ENCODE measurements at regions not wholly inside any gene's neighbourhood (a gene's known extent, or its start where the extent isn't known, plus 50 kb on each side); places are given as distances from the start of the nearest gene placed in this dataset.
"Not testable (repeated sequence)": the region's sequence is repeated elsewhere in the genome, so short reads cannot be mapped to it uniquely, and the experiment has no call there.

DNA sequence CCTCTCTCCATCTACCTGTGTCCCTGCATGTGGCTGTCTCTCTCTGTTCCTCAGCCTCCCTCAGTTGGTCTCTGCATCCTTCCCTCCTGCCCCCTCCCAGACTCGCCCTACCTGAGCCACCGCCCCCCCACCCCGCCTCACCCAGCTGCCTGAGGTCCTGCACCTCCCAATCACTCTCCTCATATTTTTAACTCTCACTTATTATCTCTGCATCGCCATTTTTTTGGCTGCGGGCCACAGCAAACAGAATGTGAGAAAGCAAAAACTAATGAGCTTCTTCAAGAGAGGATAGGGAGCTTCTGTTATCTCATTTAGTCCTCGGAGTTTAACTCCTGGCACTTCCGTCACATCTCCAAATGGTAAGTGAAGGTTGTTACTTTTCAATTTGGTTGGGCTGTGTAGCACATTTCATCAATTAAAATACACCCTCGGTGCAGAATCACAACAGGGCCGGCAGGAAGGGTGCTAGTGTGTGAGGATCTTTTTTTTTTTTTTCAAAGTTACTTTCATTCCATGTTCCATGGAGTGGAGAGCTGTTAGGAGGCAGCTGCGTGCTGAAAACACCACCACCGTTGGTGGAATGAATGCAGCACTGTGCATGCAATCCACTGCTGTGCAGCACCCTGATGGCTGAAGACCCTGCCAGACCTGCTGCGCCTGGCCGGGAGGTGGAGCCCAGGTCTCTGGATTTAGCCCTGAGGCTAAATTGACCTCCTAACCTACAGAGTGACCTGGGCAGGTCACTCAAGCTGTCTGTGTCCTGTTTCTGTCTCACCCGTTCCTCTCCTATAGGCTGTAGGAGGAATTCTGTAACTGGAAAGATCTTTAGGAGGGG lies 157.2 kb upstream of the NFIA start:
- no peak overlapping the region for H3K4me3 ChIP-seq (ENCODE audit: low read length)
- DNase-seq (ENCODE audit: low read depth, low spot score): no peak

GRCh38 chr1:60924165-60924564 lies 158.2 kb upstream of the NFIA start:
- no peak for DNase-seq (ENCODE audit: low read depth, low spot score)
- no peak overlapping the region for H3K4me3 ChIP-seq (ENCODE audit: low read length)

DNA sequence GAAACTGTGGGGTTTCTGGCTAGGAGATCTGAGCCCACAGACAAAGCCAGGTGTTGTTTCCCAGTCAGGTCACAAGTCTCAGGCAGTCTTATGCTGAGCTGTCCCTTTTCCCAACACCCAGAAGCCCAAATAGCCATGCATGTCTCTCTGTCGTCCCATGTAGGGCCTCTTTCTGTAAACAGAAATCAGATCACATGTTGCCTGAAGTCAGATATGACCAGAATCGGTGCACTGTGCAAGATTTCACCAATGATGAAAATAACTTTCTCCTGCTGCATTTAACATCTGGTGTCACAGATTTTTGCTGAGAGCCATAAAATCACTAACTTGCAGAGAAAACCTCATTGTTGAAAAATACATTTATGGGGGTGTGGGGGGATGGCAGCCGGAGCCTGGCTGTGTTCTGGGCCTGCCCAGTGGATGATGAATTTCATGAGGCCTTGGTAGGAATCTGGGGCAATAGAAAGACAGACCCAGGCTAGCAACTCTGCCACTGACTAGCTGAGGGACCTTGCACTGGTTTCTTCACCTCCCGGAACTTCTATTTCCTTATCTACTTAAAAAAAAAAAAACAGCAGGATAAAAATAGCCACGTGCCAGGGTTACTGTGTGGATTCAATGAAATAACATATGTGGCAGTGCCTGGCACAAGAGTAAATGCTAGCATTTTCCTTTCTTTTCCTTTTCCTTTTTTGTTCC lies 158.8 kb upstream of the NFIA start:
- no peak for DNase-seq (ENCODE audit: low read depth, low spot score)
- H3K4me3 ChIP-seq (ENCODE audit: low read length): no peak overlapping the region

- DNase-seq (ENCODE audit: low read depth, low spot score): no peak
- H3K4me3 ChIP-seq (ENCODE audit: low read length): no peak overlapping the region
Observed at GRCh38 chr1:60922304-60922703, 160.1 kb upstream of the NFIA start.

GRCh38 chr1:60921175-60921574 lies 161.2 kb upstream of the NFIA start:
- no peak overlapping the region for H3K4me3 ChIP-seq (ENCODE audit: low read length)
- DNase-seq (ENCODE audit: low read depth, low spot score): no peak

DNA sequence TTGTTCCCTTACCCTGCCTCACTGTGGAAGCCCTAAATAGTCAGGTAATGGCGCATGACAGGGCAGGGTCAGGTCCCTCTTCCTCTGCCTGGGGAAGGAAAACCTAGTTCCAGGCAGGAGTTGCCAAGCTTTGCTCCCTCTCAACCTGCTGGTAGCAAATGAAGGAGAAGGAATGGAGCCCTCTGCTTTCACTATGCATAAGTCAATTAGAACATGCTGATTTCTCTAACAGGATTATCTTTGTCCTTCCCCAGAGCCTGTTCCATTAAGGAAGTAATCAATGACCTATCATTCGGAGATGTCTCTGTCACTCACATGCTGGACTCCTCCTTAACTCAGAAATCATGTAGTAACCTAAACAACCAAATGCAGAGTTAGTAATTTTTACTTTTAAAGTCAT lies 161.8 kb upstream of the NFIA start:
- no peak for DNase-seq (ENCODE audit: low read depth, low spot score)
- H3K4me3 ChIP-seq (ENCODE audit: low read length): no peak overlapping the region

DNA sequence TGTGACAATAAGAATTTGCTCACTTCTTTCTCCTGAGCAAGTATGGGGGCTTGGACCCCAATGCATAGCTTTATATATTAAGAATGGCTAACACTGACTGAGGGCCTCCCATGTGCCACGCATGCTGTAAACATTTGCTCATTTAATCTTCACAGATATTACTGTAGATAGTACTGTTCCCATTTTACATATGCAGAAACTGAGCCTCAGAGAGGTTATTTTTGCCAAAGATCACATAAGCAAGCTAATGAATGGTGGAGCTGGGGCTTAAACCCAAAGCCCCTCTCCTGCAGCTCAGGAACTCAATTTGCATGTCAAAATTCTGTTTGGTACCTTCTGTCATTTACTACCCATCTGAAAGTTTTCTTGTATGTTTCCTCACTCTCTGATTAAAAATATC lies 163.5 kb upstream of the NFIA start:
- no peak overlapping the region for H3K4me3 ChIP-seq (ENCODE audit: low read length)
- no peak for DNase-seq (ENCODE audit: low read depth, low spot score)

DNA sequence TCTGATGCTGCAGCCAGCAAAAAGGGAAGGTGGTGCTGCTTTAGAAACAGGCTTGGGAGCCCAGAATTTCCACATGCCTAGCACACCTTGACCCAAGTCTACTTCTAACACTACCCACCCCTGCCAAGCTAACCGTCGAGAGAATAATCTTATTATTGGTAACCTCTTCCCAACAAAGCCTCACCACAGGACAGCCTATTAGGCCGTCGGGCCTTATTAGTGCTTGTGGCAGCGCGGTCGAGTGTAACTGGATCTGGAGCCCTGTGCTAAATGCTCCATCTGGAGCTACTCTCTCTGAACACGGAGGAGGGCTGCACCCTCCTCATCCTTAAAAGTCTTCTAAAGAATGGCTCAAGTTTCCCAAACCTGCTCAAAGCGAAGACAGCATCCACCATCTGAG lies 165.5 kb upstream of the NFIA start:
- no peak for DNase-seq (ENCODE audit: low read depth, low spot score)
- H3K4me3 ChIP-seq (ENCODE audit: low read length): no peak overlapping the region

DNA sequence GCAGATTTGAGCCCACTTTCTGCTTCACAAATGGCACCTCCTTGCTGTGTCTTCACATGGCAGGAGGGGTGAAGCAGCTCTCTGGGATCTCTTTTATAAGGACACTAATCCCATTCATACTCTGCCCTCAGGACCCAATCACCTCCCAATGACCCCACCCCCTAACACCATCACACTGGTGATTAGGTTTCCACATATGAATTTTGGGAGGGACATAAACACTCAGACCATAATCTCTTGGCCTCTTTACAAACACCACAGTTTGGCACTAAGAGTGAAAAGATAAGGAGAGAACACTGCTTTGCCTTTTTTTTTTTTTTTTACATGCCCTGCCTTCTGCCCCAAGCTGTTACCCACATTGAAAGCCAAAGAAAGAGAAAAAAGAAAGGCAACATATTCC lies 166.2 kb upstream of the NFIA start:
- H3K4me3 ChIP-seq (ENCODE audit: low read length): no peak overlapping the region
- DNase-seq (ENCODE audit: low read depth, low spot score): no peak

GRCh38 chr1:60915441-60915840 lies 166.9 kb upstream of the NFIA start:
- H3K4me3 ChIP-seq (ENCODE audit: low read length): no peak overlapping the region
- DNase-seq (ENCODE audit: low read depth, low spot score): no peak

- H3K4me3 ChIP-seq (ENCODE audit: low read length): no peak overlapping the region
- DNase-seq (ENCODE audit: low read depth, low spot score): no peak
Observed at GRCh38 chr1:60914982-60915381, 167.4 kb upstream of the NFIA start.

DNA sequence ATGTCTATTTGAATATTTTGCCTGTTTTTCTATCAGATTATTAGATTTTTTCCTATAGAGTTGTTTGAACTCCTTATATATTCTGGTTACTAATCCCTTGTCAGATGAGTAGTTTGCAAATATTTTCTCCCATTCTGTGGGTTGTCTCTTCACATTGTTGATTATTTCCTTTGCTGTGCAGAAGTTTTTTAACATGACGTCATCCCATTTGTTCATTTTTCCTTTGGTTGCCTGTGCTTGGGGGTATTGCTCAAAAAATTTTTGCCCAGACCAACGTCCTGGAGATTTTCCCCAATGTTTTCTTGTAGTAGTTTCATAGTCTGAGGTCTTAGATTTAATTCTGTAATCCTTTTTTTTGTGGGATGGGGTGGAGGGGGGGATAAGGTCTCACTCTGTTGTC lies 168.7 kb upstream of the NFIA start:
- not testable (repeated sequence) for DNase-seq (ENCODE audit: low read depth, low spot score); H3K4me3 ChIP-seq (ENCODE audit: low read length)

DNA sequence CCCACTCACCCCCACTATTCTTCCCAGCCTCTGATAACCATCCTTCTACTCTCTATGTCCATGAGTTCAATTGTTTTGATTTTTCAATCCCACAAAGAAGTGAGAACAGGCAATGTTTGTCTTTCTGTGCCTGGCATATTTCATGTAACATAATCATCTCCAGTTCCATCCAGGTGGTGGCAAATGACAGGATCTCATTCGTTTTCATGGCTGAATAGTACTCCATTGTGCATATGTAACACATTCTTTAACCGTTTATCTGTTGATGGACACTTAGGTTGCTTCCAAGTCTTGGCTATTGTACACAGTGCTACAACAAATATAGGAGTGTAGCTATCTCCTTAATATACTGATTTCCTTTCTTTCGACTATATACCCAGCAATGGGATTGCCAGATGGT lies 169.3 kb upstream of the NFIA start:
- no peak overlapping the region for H3K4me3 ChIP-seq (ENCODE audit: low read length)
- DNase-seq (ENCODE audit: low read depth, low spot score): no peak

GRCh38 chr1:60911966-60912697 lies 170.2 kb upstream of the NFIA start:
- H3K4me3 ChIP-seq (ENCODE audit: low read length): no peak overlapping the region
- DNase-seq (ENCODE audit: low read depth, low spot score): no peak

GRCh38 chr1:60908159-60908558 lies 174.2 kb upstream of the NFIA start:
- H3K4me3 ChIP-seq (ENCODE audit: low read length): no peak overlapping the region

DNA sequence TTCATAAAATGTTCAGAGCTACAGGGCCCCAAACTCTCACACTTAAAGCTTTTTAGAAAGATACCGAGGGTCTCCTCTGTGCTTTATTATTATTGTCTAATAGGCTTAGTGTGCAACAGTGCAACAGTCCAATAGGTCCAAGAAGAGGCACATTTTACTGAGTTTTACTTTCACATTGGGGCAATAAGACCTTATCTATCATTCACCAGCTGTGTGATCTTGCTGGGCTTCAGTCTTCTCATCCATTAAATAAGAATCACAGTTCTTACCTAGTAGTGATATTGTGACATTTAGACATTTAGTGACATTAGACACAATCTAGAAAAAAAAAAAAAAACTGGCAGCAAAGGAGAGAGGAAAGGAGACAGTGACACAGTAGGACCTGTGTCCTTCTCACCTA lies 175.8 kb upstream of the NFIA start:
- no peak overlapping the region for H3K4me3 ChIP-seq (ENCODE audit: low read length)
- no peak for DNase-seq (ENCODE audit: low read depth, low spot score)

More at GRCh38 chr1:60908159-60908558, 174.2 kb upstream of the NFIA start:
- no peak for DNase-seq (ENCODE audit: low read depth, low spot score)

- no peak overlapping the region for H3K4me3 ChIP-seq (ENCODE audit: low read length)
Observed at GRCh38 chr1:60906039-60906438, 176.3 kb upstream of the NFIA start.

DNA sequence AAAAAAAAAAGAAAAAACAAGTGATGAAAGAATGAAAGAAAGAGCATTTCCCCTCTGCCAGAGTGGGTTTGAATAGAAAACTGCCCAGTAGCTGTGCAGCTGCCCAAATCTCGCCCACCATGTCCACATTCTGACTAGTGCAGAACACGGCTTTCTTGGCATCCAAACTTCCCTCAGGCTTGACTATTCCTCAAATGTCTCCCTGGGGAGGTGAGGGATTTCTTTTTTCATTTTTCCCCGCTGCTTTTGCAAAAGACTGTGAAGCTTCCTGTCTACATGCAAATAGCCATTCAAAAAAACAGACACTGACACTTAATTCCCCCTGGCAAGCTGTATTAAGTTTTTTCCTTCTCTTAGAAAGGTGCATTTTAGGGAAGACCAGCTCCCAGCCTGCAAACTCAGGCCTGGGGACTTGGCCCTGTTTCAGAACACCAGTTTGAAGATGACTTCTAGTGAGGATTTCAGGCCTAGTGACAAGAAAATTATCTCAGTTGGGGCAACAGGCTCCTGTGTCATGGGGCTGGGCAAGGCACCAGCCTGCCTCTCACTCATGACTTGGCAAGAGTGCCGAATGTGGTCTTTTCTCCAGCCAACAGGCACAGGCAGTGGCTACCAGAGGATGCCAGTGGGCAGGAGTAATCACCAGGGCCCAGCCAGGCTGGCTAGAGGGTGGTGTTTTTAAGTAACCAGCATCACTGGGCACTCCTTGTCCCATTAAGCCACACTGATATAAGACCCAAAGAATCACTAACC lies 178.1 kb upstream of the NFIA start:
- no peak overlapping the region for H3K4me3 ChIP-seq (ENCODE audit: low read length)
- DNase-seq (ENCODE audit: low read depth, low spot score): no peak

More at GRCh38 chr1:60906039-60906438, 176.3 kb upstream of the NFIA start:
- DNase-seq (ENCODE audit: low read depth, low spot score): no peak

GRCh38 chr1:60903591-60903990 lies 178.8 kb upstream of the NFIA start:
- H3K4me3 ChIP-seq (ENCODE audit: low read length): no peak overlapping the region
- no peak for DNase-seq (ENCODE audit: low read depth, low spot score)
